ENCODE measurements at regions not wholly inside any gene's neighbourhood (a gene's known extent, or its start where the extent isn't known, plus 50 kb on each side); places are given as distances from the start of the nearest gene placed in this dataset.
"Not testable (repeated sequence)": the region's sequence is repeated elsewhere in the genome, so short reads cannot be mapped to it uniquely, and the experiment has no call there.

DNA sequence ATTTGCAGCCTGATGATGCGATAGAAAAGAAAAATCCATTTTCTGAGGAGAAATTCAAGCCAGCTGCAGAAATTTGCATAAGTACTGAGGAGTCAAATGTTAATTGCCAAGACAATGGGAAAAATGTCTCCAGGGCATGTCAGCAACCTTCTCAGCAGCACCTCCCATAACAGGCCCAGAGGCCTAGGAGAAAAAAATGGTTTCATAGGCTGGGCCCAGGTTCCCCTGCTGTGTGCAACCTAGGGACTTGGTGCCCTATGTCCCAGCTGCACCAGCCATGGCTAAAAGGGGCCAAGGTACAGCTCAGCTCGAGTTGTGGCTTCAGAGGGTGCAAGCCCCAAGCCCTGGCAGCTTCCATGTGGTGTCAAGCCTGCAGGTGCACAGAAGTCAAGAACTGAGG is 144.8 kb upstream of the PRKD1 start:
- not testable (repeated sequence) for DNase-seq (ENCODE audit: low read depth)

DNA sequence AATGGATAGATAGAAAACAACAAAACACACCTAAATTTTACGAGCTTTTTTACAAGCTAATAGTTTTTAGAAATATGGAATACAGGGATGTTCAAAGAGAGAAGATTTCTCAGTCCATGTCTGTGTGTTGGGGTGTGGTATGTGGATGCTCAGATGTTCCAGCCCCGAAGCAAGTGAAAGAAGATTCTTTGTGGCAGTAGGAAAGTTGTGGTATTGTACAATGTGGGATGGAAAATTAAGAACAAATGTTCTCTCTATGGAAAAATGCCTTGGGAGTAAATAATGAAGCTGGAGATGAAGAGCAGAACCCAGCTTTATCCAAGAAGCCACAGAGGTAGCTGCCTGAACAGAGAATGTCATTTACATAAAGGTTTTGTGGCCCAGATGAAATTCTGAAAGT is 150.3 kb upstream of the PRKD1 start:
- no peak for DNase-seq (ENCODE audit: low read depth)

DNA sequence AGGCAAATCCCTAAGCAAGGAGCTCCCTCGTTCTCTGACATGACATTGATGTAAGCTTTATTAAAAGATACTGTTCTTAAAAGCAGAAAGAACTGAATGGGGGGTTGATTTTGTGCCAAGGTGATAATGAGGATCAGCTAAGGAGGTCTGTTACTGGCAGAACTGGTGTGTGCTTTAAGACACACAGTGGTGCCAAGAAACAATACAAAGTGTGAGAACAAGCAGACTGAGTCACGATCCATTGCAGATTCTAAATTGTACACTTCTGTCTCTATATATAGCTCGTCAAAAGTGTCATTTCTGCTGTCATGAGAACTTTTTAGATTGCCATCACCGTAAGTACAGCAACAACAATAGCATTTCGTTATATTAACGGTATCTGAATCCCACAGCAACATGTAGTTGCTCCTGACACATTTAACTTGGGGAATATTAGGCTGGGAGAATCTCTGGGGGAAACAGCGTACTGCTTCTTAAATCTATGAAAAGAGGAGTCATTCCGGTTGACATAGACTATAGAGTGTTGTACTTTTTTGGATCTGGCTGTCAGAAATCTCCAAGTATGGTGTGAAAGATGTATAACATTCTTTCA is 151.3 kb upstream of the PRKD1 start:
- DNase-seq (ENCODE audit: low read depth): no peak

DNA sequence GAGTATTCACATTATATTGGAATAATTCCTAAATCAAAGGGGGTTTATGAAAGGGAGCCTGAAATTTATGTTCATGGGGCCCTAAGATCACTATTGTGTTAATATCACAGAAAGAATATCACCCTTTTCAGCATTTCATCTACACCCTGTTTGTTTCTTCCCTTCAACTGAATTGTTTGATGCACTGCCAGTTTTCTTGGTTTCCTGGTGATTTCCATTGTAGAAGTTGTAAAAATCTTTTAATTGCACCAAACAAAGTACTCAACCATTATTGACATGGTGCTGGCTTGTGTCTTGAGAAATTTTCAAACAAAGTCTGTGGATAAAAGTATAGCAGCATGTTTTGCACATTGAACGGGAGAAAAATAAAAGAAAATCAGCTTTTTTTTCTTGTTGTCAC is 154.8 kb upstream of the PRKD1 start:
- no peak for DNase-seq (ENCODE audit: low read depth)

DNA sequence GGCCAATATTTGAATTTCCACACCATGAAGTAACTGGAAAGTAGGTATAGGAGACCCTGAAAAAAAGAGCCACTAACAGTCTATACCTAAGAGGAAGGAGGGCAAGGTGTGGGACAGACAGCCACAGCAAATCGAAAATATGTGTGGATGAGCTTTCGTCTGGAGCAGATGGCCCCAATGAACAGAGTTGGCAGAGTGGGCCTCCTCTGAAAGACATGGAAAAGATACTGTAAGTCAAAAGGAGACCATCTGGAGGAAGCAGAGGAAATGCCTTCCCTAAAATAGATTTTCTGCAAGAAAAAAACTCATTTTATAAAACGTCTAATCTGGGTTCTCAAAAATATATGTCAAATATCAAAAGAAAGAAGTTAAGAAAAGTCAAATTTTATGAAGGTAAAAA is 157.2 kb upstream of the PRKD1 start:
- no peak for DNase-seq (ENCODE audit: low read depth)

DNA sequence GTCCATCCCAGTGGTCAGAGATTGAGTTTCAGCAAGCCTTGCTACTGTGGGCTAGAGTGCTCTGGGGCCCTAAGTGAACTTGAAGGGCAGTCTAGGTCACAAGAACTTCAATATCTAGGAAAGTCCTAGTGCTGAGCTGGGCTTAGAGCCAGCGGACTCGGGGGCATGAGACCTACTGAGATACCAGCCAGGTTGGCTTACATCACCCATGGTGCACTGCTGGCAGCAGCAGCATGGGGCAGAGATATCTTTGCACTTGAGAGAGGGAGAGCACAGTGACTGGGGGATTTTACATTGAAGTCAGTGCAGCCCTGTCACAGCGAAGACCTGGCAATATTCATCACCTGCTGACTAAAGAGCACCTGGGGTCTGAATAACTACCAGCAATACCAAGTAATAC is 158.3 kb upstream of the PRKD1 start:
- DNase-seq (ENCODE audit: low read depth): no peak

DNA sequence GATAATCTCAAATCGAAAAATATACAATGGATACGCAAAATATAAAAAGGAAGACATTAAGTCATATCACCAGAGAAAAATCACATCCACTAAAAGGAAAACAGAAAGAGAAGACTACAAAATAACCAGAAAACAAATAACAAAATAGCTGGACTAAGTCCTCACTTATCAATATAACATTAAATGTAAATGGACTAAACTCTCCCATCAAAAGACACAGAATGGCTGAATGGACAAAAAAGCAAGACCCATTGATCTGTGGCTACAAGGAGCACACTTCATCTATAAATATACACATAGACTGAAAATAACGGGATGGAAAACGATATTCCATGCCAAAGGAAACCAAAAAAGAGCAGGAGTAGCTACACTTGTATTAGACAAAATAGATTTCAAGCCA is 161.0 kb upstream of the PRKD1 start:
- no peak for DNase-seq (ENCODE audit: low read depth)

DNA sequence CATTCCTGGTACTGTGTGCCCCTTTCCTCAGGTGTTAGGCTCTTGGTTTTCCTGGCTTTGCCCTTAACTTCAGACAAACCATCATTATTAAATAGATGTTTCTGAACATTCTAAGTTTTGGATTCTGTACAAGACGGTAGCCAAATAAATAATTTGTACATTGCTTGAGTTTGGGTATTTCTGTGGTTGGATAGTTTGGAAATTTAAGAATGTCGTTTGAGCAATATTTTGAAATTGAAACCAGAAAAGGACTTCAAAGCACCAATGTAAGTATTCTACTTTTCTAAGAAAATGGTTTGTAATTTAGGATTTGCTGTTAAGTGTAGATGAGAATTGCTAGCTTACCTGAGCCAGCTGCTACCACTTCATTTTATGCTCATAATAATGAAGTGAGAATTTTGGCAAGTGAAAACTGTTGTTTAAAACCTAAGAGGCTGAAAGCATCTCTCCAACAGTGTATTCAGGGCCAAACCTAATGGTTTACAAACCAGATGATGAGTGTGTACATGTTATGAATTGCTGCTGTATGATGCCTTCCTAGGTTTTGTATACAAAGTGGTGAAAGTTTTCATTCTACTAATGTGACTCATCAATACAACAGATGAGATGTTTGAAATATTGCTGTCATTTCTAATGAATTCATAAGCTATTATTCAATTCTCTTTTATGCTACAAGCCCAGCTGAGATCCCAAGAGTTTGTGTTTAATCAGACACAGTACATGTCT is 181.5 kb upstream of the PRKD1 start:
- no peak for DNase-seq (ENCODE audit: low read depth)

DNA sequence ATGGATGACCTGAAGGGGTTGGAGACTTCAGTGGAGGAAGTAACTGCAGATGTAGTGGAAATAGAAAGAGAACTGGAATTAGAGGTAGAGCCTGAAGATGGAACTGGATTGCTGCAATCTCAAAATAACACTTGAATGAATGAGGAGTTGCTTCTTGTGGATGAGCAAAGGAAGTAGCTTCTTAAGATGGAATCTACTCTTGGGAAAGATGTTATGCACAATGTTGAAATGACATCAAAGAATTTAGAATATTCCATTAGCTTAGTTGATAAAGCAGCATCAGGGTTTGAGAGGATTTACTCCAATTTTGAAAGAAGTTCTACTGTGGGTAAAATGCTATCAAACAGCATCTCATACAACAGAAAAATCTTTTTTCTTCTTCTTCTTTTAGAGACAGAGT is 186.4 kb upstream of the PRKD1 start:
- no peak for DNase-seq (ENCODE audit: low read depth)

DNA sequence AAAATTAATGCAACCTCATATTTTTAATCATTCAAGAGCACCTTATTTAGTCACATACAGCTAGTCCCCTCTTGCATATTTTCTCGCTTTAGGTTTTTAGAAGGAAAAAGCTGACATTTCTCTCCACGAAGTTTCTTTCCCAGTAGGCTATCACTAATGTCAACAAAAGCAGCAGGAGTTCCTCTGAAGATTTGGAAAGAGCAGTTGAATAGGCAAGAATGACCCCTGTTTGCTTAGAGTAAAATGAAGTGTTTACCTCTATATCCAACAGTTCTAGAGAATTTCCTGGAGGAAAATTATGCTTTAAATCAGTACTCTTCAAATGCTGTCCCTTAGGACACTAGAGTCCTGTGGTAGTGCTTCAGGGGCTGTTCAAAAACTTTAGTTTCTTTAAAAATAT is 188.1 kb upstream of the PRKD1 start:
- DNase-seq (ENCODE audit: low read depth): no peak

DNA sequence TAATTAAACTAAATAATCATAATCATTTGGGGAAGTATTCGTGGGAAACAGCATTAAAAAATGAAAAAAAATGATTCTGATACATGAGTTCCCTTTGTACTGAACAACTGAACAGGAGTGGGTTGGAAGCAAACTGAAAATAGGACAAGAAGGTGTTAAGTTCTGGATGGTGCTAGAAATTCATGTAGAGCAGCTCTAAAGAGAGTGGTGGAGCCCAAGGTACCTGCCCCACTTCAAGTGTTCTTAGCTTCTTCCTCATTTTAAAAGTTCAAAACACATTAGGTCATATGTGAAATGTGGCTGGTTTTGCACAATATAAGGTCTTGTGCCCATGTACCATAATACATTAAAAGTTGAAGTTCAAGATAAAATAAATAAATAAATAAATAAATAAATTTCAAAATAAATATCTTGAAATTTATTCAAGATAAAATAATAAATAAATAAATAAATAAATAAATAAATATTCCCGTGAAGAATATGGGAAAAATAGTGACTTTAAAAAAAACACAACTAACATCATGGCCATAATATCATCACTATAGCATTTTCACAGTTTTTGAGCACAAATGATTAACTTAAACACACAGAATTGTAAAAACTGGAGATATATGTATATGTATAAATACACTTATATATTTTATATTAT is 191.5 kb upstream of the PRKD1 start:
- no peak for DNase-seq (ENCODE audit: low read depth)

DNA sequence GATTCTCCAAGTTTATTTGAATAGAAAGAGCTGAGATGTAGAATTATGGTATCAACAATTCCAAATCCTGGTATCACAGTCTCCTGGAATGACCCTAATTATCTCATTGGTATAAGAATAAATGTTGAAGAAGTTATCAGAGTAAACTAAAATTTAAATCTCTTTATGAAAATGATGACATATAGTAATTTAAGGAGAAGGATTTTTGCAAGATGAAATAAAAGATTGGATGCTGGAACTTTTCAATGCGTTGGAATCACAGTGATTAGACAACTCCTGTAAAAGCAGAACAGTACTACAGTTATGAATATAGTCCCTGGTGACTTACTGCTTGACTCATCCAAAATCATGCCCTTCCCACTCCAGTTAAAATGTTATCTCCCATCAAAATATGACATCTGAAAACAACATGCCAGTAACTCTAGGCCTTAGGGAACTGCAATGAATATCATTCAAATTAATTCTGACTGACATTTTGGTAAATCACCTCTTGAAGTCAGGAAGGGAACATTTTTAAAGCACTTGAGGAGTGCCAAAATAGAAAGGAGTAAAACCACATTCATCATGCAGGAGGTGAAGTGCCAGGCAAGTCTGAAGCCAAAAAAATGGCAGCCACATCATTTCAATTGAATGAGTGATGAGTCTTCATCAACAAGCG is 197.8 kb upstream of the PRKD1 start:
- DNase-seq (ENCODE audit: low read depth): no peak

DNA sequence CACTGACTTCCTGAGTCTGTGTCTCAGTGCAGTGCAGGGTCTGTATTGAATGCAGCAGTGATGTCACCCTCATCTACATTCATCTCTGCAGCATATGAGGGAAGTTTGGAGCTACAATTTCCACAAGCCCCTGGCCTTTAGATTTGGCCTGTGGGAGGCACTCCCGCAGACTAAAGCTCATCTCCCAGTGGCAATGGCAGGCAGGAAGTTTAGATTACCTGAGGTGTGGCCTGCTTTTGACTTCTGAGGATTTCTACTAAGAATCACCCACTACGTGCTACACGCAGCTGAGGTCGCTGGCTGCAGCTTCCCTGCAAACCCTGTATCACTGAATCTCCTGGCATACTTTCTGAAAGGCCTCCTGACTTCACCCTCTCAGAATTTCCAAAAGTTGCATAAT is 202.2 kb upstream of the PRKD1 start:
- DNase-seq (ENCODE audit: low read depth): no peak

DNA sequence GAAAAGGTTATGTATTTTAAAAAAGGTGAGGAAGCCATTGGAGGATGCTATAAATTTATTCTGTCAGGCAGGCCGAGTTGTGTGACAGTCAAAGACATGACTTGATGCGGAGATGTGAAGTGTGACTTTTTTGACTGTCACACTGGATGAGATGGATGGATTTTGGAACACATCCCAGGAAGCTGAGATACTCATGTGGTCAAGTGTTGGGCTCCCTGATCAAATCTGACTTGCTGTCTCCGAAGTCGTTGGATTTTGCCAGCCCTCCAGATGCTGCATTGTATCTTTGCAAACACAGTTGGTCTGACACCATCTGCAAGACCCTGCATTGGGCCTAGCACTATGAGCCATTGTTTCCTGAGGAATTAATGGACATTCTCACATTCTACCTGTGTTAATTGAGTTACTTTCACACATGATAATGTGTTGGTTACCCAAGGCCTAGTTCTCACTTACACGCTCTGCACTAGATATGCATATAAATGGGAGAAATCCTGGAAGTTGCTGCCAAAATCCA is 204.0 kb upstream of the PRKD1 start:
- no peak for DNase-seq (ENCODE audit: low read depth)

DNA sequence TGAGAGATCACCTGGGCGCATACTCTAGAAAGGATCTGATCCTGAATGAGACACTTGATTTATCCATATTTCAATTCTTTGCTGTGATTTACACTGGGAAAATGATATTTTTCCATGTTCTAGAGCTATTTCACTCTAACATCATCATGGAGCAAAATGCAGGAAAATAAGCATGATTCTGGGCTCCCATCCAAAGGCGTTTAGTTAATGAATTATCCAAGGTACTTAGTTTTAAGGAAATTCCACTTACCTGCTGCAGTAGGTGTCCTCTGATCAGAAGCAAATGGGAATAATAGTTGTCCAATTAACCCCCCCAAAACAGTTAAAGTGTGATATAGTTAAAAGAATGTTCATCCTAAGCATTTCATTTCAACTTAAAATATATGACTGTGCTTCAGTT is 204.5 kb upstream of the PRKD1 start:
- DNase-seq (ENCODE audit: low read depth): no peak

DNA sequence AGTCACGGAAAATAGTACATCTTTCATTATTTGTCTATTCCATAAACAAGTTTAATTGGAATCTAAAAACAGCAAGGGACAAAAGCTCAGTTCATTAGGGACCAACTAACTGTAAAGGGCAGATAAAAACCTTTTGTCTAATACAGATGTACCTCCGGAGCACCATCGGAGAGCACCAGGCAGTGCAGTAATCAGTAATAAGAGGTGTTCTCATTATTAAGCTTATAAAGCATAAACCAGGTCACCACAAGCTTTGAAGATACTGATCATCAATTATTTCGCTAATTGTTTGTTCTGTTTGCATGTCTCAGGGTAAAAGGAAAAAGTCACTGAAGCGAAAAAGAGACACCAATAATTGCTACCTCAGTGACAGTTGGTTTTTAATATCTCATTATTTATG is 207.3 kb upstream of the PRKD1 start:
- DNase-seq (ENCODE audit: low read depth): no peak

DNA sequence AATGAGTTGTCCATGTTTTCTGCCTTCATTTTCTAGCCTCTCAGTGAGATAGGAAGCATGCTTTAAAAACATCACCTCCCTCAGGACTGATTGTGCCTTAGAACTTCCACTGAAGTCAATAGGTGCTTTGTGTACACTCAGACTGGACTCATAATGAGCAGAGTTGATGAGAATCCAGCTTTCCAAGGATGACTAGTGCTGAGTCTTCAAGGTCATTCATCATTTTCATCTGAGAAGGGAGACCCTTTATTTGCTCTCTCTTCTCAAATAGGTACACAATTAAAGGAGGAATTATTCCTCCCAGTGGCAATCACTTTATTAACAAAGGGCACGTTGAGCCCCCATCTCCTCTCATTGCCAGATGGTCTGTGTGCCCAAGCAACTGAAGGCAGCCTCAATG is 210.9 kb upstream of the PRKD1 start:
- DNase-seq (ENCODE audit: low read depth): no peak

DNA sequence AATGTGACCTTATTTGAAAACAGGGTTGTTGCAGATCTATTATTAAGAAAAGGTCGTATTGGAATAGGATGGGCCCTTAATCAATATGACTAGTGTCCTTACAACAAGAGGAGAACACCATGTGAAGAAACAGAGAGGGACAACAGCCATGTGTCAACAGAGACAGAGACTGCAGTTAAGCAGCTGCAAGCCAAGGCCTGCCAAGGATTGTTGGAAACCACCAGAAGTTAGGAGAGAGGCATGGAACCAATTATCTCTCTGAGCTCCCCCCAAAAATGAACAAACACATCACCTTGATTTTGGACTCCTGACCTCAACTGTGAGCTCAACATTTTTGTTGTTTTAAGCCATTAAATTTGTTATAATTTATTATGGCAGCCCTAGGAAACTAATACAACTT is 214.6 kb upstream of the PRKD1 start:
- DNase-seq (ENCODE audit: low read depth): no peak

DNA sequence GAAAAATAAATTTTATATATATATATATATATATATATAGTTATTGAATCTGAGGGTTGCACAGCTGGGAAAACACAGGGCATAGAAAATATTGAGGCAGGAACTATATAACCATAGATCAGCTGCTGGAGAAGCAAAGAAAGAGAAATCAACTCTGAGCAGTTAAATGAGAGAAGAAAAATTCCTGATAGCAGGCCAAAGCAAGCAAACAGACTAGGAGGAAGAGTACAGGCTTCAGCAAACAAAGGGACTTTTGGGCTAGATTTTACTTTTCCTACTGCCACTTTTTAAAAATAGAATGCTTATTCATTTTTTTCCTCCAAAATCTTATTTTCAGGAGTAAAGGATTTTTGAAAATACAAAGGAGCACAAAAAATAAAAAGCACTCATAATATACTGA is 216.0 kb upstream of the PRKD1 start:
- no peak for DNase-seq (ENCODE audit: low read depth)

DNA sequence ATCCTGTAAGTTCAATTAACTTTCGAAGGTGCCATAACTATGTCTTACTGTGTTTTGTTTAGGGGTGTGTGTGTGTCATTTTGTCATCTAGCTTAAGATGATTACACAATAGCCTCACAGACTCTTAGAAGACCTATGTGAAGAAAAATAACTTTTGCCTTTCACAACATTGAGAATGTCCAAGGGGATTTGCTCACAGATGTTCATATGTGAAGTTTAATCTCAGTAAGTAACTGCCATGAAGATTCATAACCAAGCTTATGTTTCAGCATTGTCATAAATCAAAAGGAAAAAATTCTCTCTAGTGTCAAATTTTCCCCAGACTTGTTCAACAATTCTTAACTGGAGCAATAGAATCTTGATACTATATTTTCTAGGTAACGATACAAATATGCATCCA is 226.1 kb upstream of the PRKD1 start:
- no peak for DNase-seq (ENCODE audit: low read depth)

DNA sequence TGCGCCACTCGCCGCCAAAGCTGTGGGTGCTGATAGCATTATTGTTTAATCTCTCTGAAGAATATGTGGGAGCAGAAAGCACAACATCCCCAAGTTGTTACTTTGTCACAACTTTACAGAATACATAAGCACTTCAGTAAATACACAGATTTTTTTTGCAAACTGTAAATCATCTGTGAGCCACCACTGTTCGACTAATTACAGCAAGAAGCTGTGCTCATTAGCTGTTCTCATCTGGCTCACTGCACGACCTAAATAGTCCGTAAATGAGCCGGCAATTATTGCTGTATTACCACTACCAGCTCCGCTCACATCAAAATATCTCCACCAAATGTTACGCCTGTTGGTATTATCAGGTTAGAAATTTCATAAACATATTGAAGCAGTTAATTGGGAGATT is 228.9 kb upstream of the PRKD1 start:
- DNase-seq (ENCODE audit: low read depth): no peak

DNA sequence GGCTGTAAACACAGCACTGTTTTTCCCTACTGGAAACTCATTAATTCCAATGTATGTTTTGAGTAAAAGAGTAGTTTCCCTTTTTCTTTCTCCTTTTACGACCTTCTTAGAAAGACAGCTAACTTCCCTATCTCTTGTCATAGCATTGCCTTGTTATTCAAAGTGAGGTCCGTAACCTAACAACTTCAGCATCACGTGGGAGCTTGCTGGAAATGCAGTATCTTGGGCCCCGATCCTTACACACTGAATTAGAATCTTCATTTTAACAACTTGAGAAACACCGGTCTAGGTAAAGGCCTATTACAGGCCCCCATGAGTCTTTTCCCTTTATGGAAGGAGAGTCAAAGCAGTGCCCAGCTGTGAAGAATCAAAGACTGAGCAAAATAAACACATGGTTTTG is 230.7 kb upstream of the PRKD1 start:
- no peak for DNase-seq (ENCODE audit: low read depth)

DNA sequence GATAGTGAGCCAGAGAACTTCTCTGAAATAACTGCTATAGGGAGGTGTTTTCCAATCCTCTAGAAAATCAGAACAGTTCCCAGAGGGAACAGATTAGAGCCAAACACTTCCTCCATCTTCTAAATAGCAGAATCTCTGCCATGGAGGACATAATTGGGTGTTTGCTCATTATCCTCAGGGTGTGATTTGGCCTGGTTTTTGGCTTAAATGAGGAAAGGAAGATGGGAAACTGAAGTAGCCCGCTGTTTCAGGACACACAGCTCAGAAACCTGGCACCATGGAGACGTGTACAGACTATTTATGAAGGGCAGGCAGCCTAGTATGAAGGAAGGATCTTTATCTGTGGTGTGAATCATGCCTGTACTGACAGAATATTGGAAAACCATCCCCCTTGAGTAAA is 231.7 kb upstream of the PRKD1 start:
- no peak for DNase-seq (ENCODE audit: low read depth)
